Urinary bladder (tissue), 3 donors: ENCODE measurements at regions not wholly inside any gene's neighbourhood (a gene's known extent, or its start where the extent isn't known, plus 50 kb on each side); places are given as distances from the start of the nearest gene placed in this dataset.
A peak's percentile ranks its signal among the peaks of the same experiment; 100 is the strongest.

ENCODE experiments used
- DNase-seq: peaks from one replicate; pipeline ENCODE4 v3.0.0-alpha.2; 2015; ENCODE audit errors: extremely low spot score
- H3K27ac ChIP-seq: one replicate; pipeline ENCODE4 v1.5.1; 2013; ENCODE audit warnings: low read depth, mild to moderate bottlenecking, moderate library complexity
- H3K36me3 ChIP-seq: one replicate; pipeline ENCODE4 v1.6.1; 2013; ENCODE audit warnings: mild to moderate bottlenecking, moderate library complexity; ENCODE audit not compliant: insufficient read depth
- H3K4me1 ChIP-seq: one replicate; pipeline ENCODE4 v1.6.1; 2013; ENCODE audit warnings: mild to moderate bottlenecking, moderate library complexity; ENCODE audit not compliant: insufficient read depth
- H3K4me3 ChIP-seq: one replicate; pipeline ENCODE4 v1.5.1; 2013; ENCODE audit warnings: low read depth, low read length
- WGBS: extraction: QIAGEN DNeasy Blood & Tissue Kit; methylation state at CpG from one replicate; pipeline ENCODE4 v1.1.7; 2013; 5-methylcytosine and 5-hydroxymethylcytosine counted together
- donor health status: healthy with polysubstance abuse.
- donor health status: healthy.

DNA sequence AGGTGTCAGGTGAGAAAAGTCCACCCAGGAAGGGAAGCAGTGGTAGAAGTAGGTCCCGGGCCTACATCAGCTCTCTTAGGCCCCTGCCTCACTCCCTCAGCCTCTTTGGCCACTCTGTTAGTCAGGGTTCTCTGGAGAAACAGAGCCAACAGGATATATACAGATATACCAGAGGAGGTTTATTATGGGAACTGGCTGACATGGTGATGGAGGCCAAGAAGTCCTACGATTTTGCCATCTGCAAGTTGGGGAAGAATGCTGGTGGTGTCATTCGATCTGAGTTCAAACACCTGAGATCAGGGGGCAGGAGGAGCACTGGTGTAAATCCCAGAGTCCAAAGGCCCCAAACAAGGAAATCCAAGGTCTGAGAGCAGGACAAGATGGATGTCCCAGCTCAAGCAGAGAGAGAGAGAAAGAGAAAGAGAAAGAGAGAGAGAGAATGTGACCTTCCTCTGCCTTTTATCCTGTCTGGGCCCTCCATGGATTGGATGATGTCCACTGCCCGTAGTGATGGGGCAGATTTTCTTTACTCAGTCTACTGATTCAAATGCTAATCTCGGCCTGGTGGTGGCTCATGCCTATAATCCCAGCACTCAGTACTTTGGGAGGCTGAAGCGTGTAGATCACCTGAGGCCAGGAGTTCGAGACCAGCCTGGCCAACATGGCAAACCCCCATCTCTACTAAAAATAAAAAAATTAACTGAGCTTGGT is 111.1 kb upstream of the MYCN start:
- H3K27ac ChIP-seq = no peak overlapping the region
- no peaks in the 10 kb centered on the region for H3K36me3 ChIP-seq
- 92% methylated on average over 7 of the region's 7 CpGs for WGBS
- DNase-seq = no peak
- peaks cover 1% of the 10 kb centered on the region for H3K4me1 ChIP-seq
- H3K4me3 ChIP-seq = no peak overlapping the region

DNA sequence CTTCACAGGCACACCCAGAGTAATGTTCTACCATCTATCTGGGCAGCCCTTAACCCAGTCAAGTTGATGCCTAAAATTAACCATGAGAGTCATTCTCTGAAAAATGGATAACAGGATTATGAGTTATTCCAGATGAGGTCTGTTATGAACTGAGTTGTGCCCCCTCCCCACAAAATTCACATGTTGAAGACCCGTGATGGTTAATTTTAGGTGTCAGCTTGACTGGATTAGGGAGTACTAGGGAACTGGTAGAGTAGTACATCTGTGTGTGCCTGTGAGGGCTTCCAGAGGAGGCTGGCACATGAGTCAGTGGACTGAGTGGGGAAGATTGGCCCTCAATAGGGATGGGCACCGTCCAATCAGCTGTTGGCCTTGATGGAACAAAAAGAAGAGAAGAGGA is 110.4 kb upstream of the MYCN start:
- H3K27ac ChIP-seq = no peak overlapping the region
- 88% methylated on average over 2 of the region's 2 CpGs for WGBS
- peaks cover 1% of the 10 kb centered on the region for H3K4me1 ChIP-seq
- H3K4me3 ChIP-seq = no peak overlapping the region
- DNase-seq = no peak
- H3K36me3 ChIP-seq = no peaks in the 10 kb centered on the region

DNA sequence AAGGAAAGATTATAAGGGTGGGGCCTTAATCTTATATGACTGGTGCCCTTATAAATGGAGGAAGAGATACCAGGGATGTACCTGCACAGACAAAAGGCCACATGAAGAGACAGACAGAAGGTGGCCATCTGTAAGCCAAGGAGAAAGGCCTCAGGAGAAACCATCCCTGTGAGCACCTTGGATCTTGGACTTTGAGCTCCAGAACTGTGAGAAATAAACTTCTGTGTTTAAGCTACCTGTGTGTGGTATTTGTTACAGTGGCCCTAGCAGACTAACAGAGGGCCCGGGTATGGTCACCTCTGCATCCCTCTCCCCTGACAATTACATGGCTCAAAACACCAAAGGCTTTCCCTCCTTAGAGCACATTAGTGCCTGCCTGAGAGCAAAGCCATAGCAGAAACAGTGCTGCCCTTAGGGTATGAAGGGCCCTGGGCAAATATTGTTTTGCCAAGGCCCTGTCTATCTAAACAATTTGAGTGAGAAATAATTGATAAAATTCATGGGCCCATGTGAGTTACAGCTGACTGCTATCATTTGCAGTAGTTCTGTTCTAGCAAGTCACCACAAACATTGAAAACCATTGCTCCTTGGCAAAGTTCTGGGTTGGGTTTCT is 109.3 kb upstream of the MYCN start:
- Histone ChIP-seq H3K27ac (no peak overlapping the region), H3K4me3 (no peak overlapping the region), H3K4me1 (peaks cover 1% of the 10 kb centered on the region), H3K36me3 (no peaks in the 10 kb centered on the region)
- no peak for DNase-seq
- WGBS = 84% methylated on average over 1 of the region's 1 CpG

DNA sequence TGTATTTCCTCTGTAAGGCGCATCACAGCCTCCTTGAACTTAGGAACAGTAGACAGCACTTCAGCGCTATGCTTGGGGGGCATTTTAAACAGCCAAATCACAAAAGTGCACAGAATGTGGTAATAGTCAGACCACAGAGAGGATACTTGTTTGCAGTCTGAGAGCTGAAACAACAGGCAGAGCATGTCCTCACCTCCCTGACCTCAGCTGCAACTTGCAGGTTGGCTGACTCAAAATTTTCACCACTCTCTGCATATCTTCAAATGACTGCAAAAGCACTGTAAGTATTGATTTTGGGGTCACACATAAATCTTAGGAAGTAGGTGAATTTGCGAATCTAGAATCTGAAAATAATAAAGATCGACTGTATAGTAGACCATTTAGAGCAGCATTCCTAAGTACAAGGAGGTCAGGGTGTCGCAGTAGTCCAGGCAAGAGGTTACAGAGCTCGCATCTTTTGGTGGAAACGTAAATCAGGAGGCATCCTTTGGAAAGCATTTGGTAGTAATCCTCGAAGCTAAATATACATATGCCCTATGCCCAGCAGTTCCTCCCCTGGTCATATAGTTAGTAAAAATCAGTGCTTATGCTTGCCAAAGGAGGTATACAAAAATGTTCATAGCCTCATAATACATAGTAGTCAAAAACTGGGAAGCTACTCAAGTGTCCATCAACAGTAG is 108.2 kb upstream of the MYCN start:
- Histone ChIP-seq H3K27ac (no peak overlapping the region), H3K4me1 (peaks cover 1% of the 10 kb centered on the region), H3K36me3 (no peaks in the 10 kb centered on the region), H3K4me3 (no peak overlapping the region)
- DNase-seq = no peak
- WGBS = 89% methylated on average over 8 of the region's 8 CpGs

DNA sequence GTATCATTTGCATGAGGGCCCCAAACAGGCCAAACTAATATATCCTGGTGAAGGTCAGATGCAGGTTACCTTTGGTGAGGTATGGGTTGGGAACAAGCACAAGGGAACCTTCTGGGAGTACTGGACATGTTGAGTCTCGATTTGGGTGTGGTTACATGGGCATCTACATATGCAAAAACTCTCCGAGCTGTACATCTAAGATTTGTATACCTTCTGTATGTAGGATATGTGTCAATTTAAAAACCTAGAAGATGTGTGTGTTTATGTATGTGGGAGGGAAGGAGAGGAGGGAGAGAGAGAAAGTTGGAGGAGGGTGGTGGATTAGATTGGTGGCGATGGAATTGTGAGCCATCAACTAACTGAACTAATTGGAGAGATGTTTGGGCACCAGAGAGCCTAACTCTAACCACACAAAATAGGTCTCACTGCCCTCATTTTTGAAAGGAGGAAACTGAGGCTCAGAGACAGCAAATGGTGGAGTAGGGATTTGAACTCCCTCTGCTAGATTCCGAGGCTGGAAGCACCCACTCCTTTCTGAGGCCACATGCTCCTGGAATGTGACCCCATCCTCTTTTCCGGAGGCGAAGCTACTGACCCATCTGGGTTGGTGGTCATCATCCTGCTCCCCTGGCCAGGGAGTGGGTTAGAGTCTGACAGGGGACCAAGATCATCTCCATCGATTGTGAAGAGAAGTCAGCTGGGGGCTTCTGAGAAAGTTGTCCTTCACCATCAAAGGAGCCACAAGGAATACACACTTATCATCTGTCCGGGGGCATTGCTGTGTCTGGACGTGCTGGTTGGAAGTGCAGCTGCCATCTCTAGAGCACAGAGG is 107.3 kb upstream of the MYCN start:
- H3K27ac ChIP-seq = no peak overlapping the region
- no peaks in the 10 kb centered on the region for H3K36me3 ChIP-seq
- DNase-seq = no peak
- H3K4me3 ChIP-seq = no peak overlapping the region
- H3K4me1 ChIP-seq = peaks cover 1% of the 10 kb centered on the region
- 91% methylated on average over 9 of the region's 9 CpGs for WGBS

DNA sequence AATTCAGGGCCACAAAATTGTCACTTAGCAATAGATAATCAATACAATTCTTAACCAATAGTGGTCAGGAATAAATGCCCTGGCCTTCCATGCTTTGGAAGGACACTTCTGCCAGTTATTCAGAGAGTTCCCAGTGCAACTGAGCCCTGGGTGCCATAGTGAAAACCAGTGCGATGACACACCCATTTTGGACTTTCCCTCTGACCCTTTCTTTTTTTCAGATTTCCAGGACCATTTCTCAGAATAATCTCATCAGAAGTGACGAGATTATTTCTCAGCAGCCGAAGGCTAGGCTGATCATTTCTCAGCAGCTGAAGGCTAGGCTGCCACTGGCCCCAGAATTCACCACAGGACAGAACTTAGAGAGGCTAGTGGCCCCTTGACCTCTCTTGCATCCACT is 106.6 kb upstream of the MYCN start:
- Histone ChIP-seq H3K4me3 (no peak overlapping the region), H3K27ac (no peak overlapping the region), H3K36me3 (no peaks in the 10 kb centered on the region), H3K4me1 (peaks cover 1% of the 10 kb centered on the region)
- WGBS = 87% methylated on average over 3 of the region's 3 CpGs
- no peak for DNase-seq

DNA sequence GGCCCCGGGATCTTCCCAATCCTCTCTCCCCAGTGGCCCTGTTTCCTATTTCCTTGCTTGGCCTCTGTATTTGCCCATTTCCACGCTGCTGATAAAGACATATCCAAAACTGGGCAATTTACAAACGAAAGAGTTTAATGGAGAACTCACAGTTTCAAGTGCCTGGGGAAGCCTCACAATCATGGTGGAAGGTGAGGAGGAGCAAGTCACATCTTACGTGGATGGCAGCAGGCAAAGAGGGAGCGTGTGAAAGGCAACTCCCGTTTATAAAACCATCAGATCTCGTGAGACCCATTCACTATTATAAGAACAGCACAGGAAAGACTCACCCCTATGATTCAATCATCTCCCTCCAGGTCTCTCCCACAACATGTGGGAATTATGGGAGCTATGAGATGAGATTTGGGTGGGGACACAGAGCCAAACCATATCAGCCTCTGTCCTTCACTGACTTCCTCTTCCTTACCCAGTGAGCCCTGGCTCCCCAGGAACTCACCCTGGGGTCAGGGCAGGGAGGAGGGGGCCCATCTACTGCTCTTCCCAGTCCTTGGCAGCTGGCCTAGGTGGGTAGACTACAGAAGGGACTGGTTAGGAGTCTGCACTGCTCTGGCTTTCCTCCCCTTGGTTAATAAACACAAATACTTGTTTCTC is 105.8 kb upstream of the MYCN start:
- 87% methylated on average over 7 of the region's 7 CpGs for WGBS
- peaks cover 1% of the 10 kb centered on the region for H3K4me1 ChIP-seq
- no peak overlapping the region for H3K27ac ChIP-seq
- H3K4me3 ChIP-seq = no peak overlapping the region
- H3K36me3 ChIP-seq = no peaks in the 10 kb centered on the region
- DNase-seq = no peak

DNA sequence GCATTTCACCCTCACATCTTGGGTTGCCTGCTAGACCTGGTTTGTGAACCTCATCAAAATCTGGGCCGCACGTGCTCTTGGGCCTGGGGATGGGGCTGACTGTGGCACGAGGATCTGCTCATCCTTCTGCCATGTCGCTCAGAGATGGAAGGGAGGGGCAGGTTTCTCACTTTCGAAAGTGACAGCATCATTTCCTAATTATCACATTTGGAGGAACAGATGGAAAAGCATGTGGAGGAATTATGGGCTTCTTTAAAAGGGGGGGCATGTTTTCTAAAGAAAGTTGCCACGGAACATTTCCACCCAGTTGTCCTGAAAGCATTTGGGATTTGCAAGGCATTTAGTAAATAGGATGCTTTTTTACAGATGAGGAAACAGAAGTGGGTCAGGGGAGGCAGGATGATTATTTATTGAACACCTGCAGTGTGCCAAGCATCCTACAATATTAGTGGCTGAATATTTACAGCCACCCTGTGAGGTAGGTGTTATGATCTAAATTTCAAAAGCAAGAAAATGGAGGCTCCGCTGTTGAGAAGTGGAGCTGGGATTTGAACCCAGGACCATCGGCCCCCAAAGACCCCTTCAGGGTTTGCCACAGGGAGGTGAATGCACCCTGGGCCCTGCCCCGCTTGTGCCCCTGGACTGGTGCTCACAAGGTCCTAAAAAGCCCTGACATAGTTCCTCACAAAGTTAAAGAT is 104.2 kb upstream of the MYCN start:
- no peaks in the 10 kb centered on the region for H3K36me3 ChIP-seq
- no peak overlapping the region for H3K27ac ChIP-seq
- no peak overlapping the region for H3K4me3 ChIP-seq
- no peak for DNase-seq
- H3K4me1 ChIP-seq = no peaks in the 10 kb centered on the region
- 91% methylated on average over 9 of the region's 9 CpGs for WGBS

DNA sequence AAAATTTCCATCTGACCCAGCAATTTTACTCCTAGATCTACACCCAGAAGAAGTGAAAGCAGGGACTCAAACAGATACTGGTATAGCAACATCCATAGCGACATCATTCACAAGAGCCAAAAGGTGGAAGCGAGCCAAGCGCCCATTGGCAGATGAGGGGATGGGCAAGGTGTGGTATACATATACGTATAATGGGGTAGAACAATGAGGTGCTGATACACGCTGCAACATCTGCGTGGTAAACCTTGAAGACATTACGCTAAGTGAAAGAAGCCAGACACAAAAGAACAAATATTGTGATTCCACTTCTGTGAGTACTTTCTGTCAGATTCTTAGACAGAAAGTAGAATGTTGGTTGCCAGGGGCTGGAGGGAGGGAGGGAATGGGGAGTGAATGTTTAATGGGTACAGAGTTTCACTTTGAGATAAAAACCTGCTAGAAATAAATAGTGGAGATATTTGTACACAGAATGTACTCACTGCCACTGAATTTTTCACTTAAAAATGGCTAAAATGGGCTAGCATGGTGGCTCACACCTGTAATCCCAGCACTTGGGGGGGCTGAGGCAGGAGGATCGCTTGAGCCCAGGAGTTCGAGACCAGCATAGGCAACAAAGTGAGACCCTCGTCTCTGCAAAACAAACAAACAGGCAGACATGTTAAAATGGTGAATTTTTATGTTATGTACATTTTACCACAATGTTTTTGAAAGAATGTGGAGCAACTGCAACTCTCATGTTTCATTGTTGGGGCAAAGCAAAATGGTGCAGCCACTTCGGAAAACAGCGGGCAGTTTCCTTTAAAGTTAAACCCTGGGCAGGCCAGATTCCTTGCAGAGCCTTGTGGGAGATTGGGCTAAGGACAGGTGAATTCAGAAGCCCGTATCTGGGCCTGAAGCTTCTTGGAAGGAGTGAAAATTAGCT is 103.4 kb upstream of the MYCN start:
- Histone ChIP-seq H3K4me3 (no peak overlapping the region), H3K36me3 (no peaks in the 10 kb centered on the region), H3K27ac (no peak overlapping the region), H3K4me1 (no peaks in the 10 kb centered on the region)
- no peak for DNase-seq
- 91% methylated on average over 13 of the region's 13 CpGs for WGBS

DNA sequence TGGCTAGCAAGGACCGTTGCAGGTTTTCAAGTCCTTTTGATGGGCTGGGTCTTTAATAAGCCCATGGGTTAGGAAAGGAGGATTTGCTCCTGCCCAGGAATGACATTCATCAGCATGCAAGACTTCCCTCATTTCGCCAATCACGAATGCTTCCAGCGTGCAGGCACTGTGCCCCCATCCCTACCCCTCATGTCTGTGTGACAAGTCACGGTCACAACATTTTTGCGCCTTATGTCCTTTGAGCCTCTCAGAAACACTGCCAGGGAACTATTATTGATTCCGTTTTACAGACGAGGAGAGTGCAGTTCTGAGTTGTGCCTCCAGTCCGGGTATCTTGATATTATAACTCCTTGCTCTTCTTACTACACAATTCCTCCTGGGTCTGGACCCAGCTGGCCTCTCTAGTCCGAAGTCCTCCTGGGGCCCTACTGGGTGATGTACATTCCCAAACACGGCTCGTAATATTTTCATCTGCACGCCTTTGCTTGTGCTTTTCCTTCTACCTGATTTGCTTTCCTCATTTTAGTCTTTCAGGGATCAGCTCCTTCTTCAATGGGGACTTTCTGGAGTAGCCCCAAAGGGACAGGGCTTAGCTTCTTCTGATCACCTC is 101.8 kb upstream of the MYCN start:
- Histone ChIP-seq H3K27ac (no peak overlapping the region), H3K4me3 (no peak overlapping the region), H3K4me1 (no peaks in the 10 kb centered on the region), H3K36me3 (no peaks in the 10 kb centered on the region)
- 91% methylated on average over 13 of the region's 13 CpGs for WGBS
- DNase-seq = no peak

DNA sequence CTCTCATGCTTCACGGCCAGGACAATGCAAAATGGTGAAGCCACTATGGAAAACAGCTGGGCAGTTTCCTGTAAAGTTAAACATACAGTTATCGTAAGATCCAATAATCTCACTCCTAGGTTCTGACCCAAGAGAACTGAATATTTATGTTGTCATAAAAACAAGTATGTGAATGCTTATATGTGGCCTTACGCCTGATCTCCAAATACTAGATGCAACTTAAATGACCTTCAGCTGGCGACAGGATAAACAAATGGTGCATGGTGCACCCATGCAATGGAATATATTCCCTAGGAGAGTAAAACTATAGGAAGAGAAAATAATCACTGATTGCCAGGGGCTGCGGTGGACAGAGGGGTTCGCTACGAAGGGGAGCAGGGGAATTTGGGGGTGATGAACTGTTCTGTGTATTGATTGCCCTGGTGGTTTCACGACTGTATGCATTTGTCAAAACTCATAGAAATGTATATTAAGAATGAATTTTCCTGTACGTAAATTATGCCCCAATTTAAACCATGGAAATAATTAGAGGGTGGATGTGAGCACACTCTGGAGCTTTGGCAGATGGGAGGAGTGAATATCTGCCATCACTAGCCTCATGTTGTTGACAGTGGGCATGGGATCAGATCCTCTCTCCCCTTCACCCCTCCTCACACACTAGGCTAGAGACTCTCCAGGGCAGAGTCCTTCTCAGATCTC is 100.8 kb upstream of the MYCN start:
- Histone ChIP-seq H3K36me3 (no peaks in the 10 kb centered on the region), H3K4me3 (no peak overlapping the region), H3K4me1 (peaks cover 1% of the 10 kb centered on the region), H3K27ac (peak overlapping the region; percentile 14)
- DNase-seq = no peak
- WGBS = 69% methylated on average over 9 of the region's 9 CpGs
